Thyroid gland (tissue), 4 donors: ENCODE measurements at regions not wholly inside any gene's neighbourhood (a gene's known extent, or its start where the extent isn't known, plus 50 kb on each side); places are given as distances from the start of the nearest gene placed in this dataset.

Experiments
- CTCF ChIP-seq, 6 experiments: fragments of 200-600 bp in 3 of 6; fragments of 450-650 bp in 3 of 6; sonication (generic) in 3 of 6; IDR thresholded peaks; one replicate each; pipeline ENCODE4 v1.5.1; 2016 to 2019; ENCODE audit warnings: antibody characterized with exemption in 6 of 6, mild to moderate bottlenecking in 2 of 6, inconsistent platforms in 1 of 6, moderate library complexity in 1 of 6
- POLR2A ChIP-seq, 2 donors: fragments of 450-650 bp; IDR thresholded peaks; one replicate each; pipeline ENCODE4 v1.6.1; 2017; ENCODE audit warnings: antibody characterized with exemption in 2 of 2, mild to moderate bottlenecking in 2 of 2, moderate library complexity in 1 of 2

GRCh38 chr12:59040656-59041055 is 120.4 kb upstream of the LRIG3 start:
- no peak for TF ChIP-seq CTCF (IDR thresholded peaks at IDR 0.05)
- TF ChIP-seq POLR2A (IDR thresholded peaks at IDR 0.05) = no peak
